HG02938 (cell line): ENCODE measurements at regions not wholly inside any gene's neighbourhood (a gene's known extent, or its start where the extent isn't known, plus 50 kb on each side); places are given as distances from the start of the nearest gene placed in this dataset.

Source experiments
- ATAC-seq: cut with Tn5 transposase; IDR thresholded peaks from one replicate; pipeline ENCODE4 v1.9.1; 2021; ENCODE audit warnings: mild to moderate bottlenecking, moderate library complexity; ENCODE audit not compliant: unreplicated experiment

DNA sequence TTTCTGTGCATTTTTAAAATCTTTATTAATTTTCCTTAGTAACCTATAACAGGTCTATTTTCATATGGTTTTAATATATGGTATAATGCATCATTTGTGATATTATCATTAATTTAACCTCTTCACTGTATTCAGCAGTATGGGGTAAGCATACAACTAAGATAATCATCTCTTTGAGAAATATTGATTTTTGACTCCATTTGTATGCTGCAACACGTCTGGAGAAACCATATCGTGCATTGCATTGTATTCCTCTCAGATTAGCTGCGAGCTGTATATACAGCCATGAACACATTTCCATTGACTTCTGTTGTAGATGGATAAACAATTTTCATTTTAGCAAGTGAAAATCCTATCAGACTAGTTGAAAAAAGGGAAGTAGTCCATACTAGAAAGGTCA, 2275.8 kb upstream of the PCDH20 start:
- ATAC-seq: no peak

DNA sequence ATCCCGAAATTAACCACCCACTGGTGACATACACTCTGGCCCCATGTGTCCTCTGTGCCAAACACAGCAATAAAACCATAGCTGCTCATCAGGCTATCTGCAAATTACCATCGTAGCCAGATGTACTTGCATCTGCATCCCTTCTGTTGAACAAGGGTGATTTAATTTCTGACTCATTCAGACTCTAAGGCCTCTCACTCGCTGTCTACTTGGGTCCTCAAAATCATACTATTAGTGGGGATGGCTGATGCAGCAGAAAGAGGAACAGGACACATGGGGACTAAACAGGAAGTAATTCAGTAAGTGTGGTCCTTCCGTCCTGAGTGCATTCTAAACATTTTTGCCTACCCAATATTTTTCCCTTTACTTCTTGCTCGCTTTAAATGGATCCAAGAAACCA, 2275.0 kb upstream of the PCDH20 start:
- ATAC-seq: no peak

DNA sequence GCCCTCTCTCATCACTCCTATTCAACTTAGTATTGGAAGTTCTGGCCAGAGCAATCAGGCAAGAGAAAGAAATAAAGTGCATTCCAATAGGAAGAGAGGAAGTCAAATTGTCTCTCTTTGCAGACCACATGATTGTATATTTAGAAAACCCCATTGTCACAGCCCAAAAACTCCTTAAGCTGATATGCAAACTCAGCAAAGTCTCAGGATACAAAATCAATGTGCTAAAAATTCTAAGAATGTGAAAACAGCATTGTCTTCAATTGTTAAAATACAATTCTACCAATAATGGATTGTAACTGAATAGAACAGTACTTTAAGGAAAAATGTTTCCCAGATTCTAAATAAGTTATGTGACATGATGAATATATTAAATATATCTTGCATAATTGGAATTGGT, 2269.2 kb upstream of the PCDH20 start:
- no peak for ATAC-seq

DNA sequence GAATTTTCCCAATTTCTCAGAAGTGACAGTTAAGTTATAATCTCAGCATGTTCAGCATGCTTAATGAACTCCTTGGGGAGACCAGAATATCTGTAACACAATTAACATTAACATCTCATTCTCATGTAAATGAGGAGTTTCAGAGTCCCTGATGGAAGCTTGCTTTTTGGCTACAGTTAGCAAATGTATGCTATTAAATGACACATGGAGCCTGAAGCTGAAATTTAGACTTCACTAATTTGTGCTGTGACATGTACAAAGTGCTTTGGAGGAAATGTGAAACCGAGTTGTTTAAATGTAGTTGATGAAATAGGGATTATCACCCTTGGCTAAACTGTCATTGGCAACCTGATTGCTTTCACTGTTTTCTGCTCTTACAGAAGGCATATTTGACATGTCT, 2265.1 kb upstream of the PCDH20 start:
- ATAC-seq: no peak

DNA sequence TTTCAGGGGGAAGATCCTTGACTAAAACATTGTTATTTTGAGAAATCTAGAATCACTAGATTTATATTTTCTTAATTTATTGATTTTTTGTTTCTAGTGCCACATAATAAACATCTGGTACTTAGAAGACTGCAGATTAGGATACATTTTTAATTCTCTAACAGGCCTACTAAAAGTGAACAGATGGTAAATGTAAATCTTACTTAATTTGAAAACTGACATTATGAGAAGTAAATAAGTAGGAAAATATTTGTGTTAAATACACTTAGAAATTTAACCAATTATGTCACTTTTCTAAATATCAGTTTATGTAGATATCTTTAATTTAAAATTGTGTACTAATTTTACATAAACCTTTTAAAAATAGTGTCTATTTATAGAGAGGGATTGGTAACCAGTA, 2255.6 kb upstream of the PCDH20 start:
- ATAC-seq: no peak

DNA sequence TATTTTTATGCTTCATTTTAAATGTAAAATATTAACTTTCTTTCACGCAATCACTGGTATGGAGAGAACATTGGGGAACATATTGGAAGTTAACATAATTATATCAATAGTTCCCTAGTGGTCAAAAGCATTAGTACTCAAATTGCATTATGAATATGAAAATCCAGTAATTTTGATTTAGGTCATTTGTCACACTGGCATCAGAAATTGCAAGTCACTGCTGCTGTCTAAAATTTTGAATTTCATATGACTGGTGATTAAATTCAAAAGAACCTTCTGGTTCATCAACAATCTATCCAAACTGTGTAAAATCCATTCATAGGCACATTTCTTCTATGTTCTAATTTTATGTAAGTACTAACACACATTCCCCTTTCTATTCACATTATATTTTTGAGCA, 2235.7 kb upstream of the PCDH20 start:
- no peak for ATAC-seq

DNA sequence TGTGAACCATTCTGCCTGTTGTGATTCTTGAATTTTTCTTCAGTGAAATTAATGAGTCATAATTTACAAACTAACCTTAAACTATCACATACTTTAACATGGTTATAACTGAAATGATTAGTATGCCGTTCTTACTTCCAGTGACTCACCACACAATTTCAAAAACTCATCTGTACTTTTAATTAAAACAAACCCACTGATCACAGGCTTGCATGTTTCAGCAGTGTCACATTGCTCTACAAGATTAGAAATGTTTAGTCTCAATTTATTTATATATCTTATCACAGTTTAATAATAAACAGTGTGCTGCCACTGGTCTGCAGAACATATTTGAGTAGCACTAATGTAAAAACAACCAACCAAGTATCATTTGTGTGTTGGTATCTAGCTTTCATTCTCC, 2227.9 kb upstream of the PCDH20 start:
- no peak for ATAC-seq

DNA sequence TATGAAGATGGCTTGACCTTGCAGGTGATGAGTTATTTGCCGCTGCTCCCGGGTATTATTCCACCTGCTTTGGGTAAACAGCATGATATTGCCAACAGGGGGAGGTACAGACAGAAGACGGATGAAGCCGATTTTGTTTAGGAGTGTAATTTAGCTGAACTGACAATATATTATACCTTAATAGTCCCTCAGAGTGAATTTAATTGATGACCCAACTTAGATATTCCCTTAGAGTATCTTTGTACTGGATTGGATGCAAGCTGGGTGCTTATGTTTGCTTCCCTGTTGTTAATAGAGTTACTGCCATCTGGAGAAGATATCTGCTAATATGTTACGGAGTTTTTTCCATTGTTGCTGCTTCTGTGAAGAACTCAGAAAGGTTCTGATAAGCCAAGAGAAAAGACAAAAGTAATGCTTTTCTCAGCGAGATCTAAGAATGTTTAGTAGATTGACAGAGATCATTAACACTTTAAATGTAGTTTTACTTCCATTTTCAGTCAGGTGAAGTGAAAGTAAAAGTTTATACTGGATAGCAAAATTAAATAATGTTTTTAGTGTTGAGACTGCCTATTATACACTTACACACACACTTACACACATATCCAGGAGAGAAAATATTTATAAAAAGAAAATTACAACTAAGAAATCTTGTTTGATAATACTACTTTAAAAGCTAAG, 2220.8 kb upstream of the PCDH20 start:
- peak; percentile 69 for ATAC-seq

DNA sequence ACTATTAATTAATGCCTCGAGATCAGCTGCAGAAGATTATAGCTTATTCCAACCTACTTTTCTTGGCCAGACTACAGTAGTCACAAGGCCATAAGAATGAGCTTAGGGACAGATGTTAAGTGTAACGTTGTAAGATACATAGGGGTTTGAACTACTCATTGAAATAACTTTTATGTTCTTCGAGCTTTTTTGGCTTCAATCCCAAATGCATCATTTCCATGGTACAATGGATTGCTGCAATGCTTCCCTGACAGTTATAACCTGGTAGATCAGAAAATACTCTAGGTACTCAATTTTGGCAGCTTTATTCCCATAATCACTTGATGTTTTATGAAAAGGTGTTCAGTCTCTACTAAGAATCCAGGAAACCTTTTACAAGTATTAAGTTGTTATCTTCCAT, 2216.7 kb upstream of the PCDH20 start:
- no peak for ATAC-seq

DNA sequence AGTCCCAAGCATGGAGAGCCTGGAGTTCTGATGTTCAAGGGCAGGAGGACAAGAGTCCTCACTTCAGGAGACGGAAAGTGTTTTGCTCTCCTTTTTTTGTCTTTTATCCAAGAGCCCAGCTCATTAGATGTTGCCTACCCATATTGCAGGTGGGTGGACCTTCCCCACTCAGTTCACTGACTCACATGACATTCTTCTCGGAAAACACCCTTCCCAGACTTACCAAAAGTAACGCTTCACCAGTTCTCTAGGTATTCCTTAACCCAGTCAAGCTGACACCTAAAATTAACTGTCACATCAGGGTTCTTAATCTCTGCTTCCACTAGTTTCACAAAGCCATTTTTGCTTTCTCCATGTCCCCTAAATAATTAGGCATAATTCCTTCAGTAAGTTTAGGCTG, 2215.4 kb upstream of the PCDH20 start:
- no peak for ATAC-seq

DNA sequence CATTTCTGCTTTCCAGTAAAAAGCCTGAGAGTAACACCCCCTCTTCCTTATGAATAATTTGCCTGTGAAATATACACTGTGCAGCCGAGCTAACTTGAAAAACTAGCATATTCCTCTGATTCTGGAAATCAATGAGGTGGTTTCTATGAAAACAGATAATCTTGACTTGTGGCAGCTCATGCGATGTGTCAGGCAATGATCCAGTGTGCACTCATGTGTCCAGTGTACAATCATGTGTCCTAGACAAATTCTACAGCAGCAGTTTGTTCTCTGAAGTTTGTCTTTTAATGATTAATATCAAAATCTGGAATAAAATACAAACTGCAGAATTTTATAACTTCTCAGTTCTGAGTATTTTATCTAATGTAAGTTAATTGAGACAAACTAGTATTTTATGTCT, 2213.9 kb upstream of the PCDH20 start:
- no peak for ATAC-seq

DNA sequence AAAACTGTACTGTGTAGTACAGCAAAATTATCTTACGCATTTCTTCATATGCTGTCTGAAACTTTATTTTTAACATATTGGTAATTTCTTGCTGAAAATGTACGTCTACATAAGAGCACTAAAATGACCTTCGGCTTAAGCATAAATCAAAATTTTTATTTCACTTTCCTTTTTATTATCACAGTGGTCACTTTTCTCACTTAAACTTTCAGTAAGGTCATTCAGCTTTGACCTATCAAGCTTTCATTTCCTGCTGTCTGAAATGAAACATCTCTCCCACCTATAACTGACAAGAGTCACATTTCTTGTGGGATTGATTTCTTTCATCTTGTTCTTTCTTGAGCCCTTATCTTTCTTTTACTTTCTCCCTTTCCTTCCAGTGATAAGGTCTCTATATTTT, 2212.7 kb upstream of the PCDH20 start:
- no peak for ATAC-seq

DNA sequence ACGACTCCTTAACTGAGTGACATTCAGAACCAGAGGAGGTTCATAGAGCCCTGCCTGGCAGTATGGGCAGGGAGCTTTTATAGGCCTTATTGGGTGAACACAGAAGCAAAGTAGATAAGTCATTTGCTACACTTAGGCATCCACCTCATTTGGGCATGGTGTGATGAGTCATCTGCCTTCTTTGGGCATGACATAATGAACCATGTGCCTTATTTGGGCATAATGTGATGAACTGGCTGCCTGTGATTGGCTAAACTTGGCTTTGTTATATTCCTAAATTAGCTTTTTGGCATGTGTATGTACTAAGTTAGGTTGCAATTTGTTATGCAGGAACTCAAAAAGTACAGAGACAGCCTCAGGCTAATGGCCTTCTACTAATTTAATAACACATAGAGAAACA, 2210.2 kb upstream of the PCDH20 start:
- no peak for ATAC-seq

DNA sequence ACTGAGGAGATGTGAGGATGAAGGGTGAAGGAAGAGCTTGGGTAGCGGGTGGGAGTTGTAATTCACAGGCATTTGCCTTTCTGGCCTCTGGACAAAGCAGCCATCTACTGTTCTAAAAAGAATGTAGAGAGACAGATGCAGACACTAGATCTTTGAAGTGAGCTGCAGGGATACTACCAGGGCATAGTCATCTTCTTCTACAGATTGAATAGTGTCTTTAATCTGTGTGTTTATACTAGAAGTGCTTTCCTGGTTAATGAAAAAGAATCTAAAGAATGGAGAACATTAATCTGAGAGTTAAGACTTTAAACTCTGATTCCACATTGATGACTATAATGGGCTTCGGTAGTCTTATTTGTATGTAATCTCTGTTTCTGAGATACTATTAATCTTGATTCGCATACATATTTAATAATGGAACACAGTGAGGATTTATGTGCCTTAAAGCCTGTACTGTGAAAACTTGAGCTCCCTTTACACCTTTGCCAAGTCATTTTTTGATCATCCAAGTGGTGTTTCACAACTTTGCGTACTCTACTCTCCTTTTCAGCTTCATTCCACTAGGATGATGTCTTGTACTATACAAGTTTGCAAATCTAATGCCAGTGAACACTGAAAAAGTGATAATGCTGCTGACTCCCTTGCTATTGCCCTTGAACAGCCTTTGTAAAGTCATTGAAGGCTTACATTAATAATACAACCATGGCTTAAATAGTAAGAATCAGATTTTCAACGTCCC, 2199.4 kb upstream of the PCDH20 start:
- no peak for ATAC-seq

DNA sequence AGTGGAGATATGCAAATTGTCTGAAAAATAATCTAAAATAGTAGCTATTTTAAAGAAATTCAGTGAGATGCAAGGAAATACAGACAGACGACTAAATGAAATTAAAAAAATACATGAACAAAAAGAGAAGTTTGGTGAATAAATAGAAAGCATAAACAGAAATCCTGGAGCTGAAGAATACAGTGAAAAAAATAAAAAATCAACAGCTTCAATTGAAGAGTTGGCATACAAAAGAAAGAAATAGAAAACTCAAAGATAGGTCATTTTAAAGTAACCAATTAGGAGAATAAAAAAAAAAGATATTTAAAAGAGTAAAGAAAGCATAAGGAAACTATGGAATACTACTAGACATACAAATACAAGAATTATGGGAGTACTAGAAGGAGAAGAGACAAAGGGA, 2191.5 kb upstream of the PCDH20 start:
- no peak for ATAC-seq

DNA sequence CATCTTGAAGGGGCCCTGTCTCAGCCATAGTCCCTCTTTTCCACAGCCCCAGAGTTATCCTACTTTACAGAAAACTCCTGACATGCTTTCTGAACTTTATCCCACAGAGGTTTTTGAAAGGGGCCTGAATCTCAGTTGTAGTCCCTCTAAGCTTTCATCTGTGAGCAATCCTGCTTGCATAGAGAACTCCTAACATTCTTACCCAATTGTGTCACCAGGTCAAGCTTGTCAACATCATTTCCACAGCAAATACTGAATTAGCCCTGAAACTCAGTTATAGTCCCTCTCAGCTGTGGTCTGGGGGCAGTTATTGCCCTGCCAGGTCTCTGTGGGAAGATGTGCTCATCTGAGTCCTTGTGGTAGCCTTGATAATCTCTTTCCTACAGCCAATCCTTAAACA, 2190.3 kb upstream of the PCDH20 start:
- ATAC-seq: no peak

DNA sequence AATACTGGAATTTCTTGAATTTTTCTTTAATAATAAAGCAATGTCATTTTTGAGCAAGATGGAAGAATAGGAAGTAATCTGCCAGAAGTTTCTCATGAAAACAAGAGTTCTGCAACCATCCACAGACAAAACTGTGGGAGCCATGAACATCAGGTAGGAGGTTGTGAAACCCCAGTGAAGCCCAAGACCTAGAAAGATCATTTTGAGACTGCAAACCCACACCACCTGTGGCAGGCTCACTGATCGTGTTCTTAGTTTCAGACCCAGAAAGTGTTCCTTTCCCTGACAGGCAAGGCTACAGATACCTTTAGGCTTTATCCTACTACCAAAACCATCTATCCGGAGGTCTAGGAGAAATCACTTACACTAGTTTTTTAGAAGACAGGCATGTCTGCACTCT, 2189.8 kb upstream of the PCDH20 start:
- no peak for ATAC-seq

DNA sequence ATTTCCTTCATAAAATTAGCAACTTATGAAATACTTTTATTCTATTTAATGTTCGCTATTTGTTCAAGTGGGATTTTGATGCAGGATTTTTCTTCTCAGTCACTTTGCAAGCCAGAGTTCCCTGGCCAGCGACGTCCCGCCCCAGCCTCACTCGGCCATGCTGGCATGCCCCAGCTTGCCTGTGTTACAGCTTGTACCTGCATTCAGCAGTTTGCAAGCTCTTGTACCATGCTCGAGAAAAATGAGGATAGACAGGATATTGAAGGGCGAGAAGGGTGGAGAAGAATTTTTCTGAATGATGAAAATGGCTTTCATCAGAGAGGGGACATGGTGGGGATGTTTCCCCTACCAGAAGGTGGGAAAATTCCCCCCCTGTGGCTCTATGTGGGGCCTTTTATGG, 2180.2 kb upstream of the PCDH20 start:
- ATAC-seq: no peak

DNA sequence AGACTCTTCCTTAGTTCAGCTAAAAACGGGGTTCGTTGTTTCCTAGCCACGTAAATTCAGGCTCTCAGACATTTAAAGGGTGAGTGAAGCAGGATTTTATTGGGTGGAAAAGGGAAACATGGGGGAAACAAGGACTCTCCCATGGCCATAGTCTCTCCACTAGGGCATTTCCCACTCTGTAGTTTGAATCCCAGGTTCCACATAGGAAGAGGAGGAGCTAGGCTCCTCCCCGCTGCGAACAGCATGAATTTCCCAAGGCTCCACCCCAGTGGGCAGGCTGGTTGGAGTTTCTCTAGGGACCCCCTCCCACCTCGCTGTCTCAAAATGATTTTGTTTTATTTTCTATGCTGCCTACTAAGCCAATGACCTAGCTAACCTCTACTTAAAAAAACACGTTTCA, 2170.8 kb upstream of the PCDH20 start:
- no peak for ATAC-seq

DNA sequence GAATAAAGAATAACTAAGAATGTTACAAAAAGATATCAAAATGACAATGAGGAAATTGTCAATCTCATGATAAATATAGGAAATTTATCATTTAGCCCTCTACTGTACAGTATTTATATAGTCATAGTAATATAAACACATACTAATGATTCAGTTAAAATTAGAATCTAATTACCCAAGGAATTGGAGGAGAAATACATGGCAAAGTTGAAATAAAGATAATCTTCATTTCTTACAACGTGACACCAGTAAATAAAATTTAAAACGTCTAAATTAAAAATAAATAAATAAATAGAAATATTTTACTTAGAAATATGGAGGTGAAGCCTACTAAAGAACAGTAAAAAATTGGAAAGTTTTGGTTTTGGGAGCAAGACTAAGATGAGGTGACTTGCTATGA, 2163.1 kb upstream of the PCDH20 start:
- no peak for ATAC-seq

DNA sequence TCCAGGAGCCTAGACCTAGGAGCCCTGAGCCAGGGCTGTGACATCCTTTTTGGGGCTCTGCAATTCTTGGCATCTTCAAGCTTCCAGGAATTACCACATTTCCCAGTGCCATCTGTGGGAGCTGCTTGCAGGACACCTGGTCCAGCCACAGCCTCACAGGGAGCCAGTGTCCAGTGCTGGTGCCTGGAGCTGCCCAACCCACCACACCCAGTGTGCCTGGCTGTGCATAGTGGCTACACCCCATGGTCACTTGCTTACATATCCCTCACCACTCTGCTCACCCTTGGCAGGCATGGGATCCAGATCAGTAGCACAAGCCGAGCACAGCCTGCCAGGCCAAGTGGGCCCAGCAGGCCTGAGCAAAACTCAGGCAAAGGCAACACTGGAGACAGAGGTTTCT, 2151.4 kb upstream of the PCDH20 start:
- no peak for ATAC-seq

DNA sequence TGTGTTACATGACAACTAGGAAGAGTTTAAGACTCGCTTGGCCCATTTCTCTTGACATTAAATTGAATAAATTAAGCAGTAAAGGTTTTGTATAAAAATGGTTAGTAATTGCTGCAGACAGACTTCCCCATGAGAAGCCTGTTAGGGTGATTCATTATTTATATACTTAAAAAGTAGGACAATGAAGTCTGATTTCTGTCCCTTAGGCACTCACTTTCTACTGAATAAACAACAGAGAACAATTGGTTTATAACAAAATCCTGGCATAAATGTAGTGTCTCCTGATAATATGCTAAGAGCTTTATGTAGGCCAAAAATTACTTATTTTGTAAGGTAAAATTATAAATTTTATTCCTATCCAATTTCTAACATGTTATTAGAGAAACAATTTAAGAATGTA, 2138.5 kb upstream of the PCDH20 start:
- no peak for ATAC-seq

DNA sequence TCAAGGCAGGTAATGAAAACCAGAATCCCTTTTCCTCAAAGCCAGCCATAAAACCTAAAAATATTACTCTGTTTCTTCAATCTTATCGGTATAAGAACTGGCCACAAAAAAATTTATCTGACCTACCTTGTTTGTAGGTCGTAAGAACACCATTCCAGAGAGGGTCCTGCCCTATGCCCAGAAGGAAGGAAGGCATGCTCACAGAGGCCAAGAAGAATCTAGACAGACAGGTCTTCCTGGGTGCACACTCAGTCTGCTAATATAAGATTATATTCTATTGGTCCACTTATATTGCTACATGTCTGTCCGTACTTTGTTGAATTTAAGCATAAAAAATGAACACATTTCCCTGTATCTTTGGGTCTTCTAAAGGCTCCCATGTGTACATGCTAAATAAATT, 2136.1 kb upstream of the PCDH20 start:
- ATAC-seq: no peak
